ENCODE measurements at regions not wholly inside any gene's neighbourhood (a gene's known extent, or its start where the extent isn't known, plus 50 kb on each side); places are given as distances from the start of the nearest gene placed in this dataset.

DNA sequence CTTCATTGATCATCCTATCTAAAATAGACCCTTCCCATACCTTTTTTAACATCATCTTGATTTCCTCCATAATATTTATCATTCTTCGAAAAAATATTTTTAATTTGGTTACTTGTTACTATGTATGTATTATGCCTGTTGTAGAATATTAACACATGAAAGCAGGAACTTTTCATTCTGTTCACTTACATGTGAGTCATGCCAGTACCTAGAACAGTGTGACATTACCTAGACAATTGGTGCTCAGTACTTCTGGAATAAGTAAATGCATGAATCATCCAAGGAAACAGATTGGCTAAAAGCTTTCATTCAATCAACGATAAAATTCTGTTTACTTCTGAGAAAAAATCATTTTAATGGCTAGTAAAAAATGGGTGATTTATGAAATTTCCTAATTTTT, 76.4 kb downstream of the CXXC4 start:
- Mint-ChIP-seq H3K4me3 (no peak overlapping the region), H3K27ac (no peak overlapping the region), H3K4me1 (ENCODE audit: low read depth in 2 of 2) (no peaks in the 10 kb centered on the region), H3K9me3 (peaks cover 0 to 3% of the 10 kb centered on the region in 2 donors), H3K27me3 (no peaks in the 10 kb centered on the region), H3K36me3 (ENCODE audit: insufficient read depth) (no peaks in the 10 kb centered on the region)
- ATAC-seq (replicated peaks) (no peak), DNase-seq (no peak)

DNA sequence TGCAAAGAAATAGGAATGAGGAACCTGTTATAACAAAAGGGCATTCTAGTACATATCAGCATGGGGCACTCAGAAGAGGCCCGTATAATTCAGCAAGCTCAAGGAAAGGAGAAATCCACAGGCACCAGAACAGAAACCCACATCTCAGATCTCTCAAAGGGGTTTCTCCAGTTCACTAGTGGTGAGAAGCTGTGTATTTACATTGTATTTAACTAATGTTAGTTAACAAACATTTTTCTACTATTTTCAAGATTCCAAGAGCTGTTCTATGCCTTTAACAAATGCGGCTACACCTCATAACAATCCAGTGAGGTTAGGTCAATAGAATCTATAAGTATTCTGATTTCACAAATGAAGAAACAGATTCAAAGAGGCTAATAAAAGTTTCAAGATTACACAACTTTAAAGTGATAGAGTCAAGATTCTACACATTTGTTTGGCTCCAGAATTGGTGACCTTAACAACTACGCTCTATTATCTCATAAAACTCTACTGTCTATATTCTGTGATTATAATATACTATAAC, 77.3 kb downstream of the CXXC4 start:
- no peak for ATAC-seq (replicated peaks)
- peaks cover 0 to 3% of the 10 kb centered on the region in 2 donors for H3K9me3 Mint-ChIP-seq

DNA sequence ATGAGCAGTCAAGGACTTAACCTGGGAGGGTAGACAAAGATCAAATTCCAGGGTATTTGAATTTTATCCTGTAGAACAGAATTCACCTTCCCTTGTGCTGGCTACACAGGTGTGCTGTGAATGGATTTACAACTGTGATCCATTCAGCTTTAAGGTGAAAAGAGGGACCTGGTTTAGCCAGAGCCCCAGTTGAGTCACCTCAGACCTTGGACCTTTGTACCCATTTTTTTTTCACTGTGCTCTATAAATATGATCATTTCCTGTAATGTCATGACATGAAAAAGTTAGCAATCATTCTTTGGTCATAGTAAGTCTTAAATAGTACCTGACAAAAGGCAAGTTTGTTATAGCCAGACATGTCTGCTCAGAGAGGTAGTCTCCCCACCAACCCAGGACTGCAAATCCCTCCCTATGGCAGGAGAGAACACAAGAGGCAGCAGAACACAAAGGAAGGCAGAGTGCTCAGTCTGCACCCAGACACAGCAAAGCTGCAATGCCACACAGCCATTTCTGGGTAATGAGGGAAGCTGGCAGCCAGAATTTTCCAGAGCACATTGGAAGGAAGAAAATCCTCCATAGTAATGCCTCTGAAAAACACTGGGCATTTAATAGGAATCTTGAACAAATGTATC, 77.9 kb downstream of the CXXC4 start:
- ATAC-seq (replicated peaks), result no peak
- H3K9me3 Mint-ChIP-seq, result peaks cover 0 to 3% of the 10 kb centered on the region in 2 donors
- DNase-seq, result no peak

More for the DNA sequence above, 77.3 kb downstream of the CXXC4 start:
- no peaks in the 10 kb centered on the region for H3K4me1 Mint-ChIP-seq (ENCODE audit: low read depth in 2 of 2)
- H3K4me3 Mint-ChIP-seq, result no peak overlapping the region
- DNase-seq, result no peak
- H3K36me3 Mint-ChIP-seq (ENCODE audit: insufficient read depth), result no peaks in the 10 kb centered on the region
- no peaks in the 10 kb centered on the region for H3K27me3 Mint-ChIP-seq
- H3K27ac Mint-ChIP-seq, result no peak overlapping the region

DNA sequence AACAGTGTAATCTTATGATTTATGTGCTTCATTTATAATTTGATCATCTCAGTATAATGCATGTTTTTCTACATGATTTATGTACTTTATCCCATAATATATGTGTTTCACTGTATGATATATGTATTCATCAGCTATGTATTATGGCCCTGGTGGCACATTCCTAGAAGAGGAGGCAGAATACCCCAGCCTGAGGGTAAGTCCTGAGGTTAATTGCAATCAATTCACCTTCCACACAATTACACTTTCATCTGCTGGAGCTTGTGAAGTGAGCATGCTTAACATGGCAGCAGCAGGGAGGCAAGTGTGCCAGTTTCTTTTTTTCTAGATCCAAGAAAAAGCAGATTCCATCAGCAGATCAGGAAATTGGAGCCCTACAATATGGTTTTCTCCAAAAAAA, 81.2 kb downstream of the CXXC4 start:
- H3K4me3 Mint-ChIP-seq, result no peak overlapping the region
- ATAC-seq (replicated peaks), result no peak

More for the DNA sequence above, 77.9 kb downstream of the CXXC4 start:
- H3K27me3 Mint-ChIP-seq, result no peaks in the 10 kb centered on the region
- no peak overlapping the region for H3K4me3 Mint-ChIP-seq
- H3K36me3 Mint-ChIP-seq (ENCODE audit: insufficient read depth), result no peaks in the 10 kb centered on the region
- H3K4me1 Mint-ChIP-seq (ENCODE audit: low read depth in 2 of 2), result no peaks in the 10 kb centered on the region
- H3K27ac Mint-ChIP-seq, result no peak overlapping the region

GRCh38 chr4:104412344-104412743, 82.3 kb downstream of the CXXC4 start:
- Mint-ChIP-seq H3K4me3 (no peak overlapping the region), H3K9me3 (peaks cover 0 to 2% of the 10 kb centered on the region in 2 donors), H3K4me1 (ENCODE audit: low read depth in 2 of 2) (no peaks in the 10 kb centered on the region), H3K36me3 (ENCODE audit: insufficient read depth) (no peaks in the 10 kb centered on the region), H3K27ac (no peak overlapping the region), H3K27me3 (no peaks in the 10 kb centered on the region)
- no peak for ATAC-seq (replicated peaks)
- DNase-seq, result no peak

More for the DNA sequence above, 81.2 kb downstream of the CXXC4 start:
- no peak for DNase-seq
- peaks cover 0 to 3% of the 10 kb centered on the region in 2 donors for H3K9me3 Mint-ChIP-seq
- H3K27ac Mint-ChIP-seq, result no peak overlapping the region
- H3K27me3 Mint-ChIP-seq, result no peaks in the 10 kb centered on the region
- no peaks in the 10 kb centered on the region for H3K36me3 Mint-ChIP-seq (ENCODE audit: insufficient read depth)
- H3K4me1 Mint-ChIP-seq (ENCODE audit: low read depth in 2 of 2), result no peaks in the 10 kb centered on the region

DNA sequence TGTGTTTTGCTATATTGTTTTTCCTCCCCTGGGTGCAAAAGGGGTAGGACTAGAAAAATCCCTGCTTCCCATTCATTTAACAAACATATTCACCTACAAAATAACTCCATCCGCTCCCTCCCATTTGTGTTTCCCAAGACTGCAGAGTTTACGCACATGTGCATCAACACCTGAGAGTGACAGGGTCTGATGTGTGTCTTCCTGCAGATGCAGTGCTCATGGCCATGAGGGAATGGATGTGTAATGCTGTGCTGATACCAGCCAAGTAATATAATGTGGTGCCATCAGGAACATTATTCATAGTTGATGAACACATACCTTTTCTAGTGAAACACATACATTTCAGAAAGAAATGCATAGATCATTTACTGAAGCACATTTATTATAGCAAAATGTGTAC, 83.2 kb downstream of the CXXC4 start:
- no peaks in the 10 kb centered on the region for H3K4me1 Mint-ChIP-seq (ENCODE audit: low read depth in 2 of 2)
- H3K4me3 Mint-ChIP-seq, result no peak overlapping the region
- H3K36me3 Mint-ChIP-seq (ENCODE audit: insufficient read depth), result no peaks in the 10 kb centered on the region
- peaks cover 0 to 4% of the 10 kb centered on the region in 2 donors for H3K9me3 Mint-ChIP-seq
- no peak overlapping the region for H3K27ac Mint-ChIP-seq
- no peaks in the 10 kb centered on the region for H3K27me3 Mint-ChIP-seq
- no peak for DNase-seq
- ATAC-seq (replicated peaks), result no peak

- peaks cover 0 to 2% of the 10 kb centered on the region in 2 donors for H3K9me3 Mint-ChIP-seq
- H3K27me3 Mint-ChIP-seq, result no peaks in the 10 kb centered on the region
- no peak overlapping the region for H3K27ac Mint-ChIP-seq
- no peaks in the 10 kb centered on the region for H3K4me1 Mint-ChIP-seq (ENCODE audit: low read depth in 2 of 2)
- no peaks in the 10 kb centered on the region for H3K36me3 Mint-ChIP-seq (ENCODE audit: insufficient read depth)
- ATAC-seq (replicated peaks) (no peak), DNase-seq (no peak)
- no peak overlapping the region for H3K4me3 Mint-ChIP-seq
Observed at GRCh38 chr4:104408878-104409277, 85.8 kb downstream of the CXXC4 start.

DNA sequence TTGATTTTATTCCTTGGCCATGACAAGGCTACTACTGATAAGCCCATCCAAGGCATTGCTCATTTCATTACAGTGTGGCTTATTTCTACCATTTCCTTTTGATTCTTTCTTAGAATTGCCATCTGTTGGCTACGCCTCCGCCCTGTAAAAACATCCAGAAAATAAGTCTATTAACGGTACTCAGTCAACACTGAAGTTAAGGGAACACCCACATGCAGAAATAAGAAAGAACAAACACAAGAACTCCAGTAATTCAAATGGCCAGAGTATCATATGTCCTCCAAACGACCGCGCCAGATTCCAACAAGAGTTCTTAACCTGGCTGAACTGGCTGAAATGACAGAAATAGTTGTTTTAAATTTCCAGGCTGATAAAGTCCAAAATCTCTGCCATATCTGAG, 90.3 kb downstream of the CXXC4 start:
- Mint-ChIP-seq H3K36me3 (ENCODE audit: insufficient read depth) (no peaks in the 10 kb centered on the region), H3K4me3 (no peak overlapping the region), H3K27ac (no peak overlapping the region), H3K27me3 (no peaks in the 10 kb centered on the region), H3K4me1 (ENCODE audit: low read depth in 2 of 2) (no peaks in the 10 kb centered on the region), H3K9me3 (peaks cover 0 to 2% of the 10 kb centered on the region in 2 donors)
- ATAC-seq (replicated peaks) (no peak), DNase-seq (no peak)

DNA sequence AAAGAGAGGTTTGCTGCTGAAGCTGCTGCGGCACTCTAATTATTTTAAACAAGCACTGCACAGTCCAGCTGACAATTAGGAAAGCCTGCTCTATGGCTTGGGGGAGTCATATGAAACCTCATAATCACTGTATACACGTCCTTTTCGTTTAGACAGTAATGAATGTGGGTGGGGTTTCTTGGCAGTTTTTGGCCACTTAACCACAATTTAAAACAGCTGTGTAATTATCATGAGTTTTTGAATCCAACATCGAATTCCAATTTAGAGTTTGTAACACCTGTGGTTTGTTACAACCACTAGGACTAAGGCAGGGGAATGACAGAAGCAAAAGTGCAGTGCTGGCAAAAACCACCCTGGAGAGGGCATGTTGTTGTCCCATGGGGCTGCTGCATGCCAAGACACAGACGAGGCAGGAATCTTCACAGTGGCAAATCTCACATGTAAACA, 99.5 kb downstream of the CXXC4 start:
- no peaks in the 10 kb centered on the region for H3K36me3 Mint-ChIP-seq (ENCODE audit: insufficient read depth)
- H3K27me3 Mint-ChIP-seq, result no peaks in the 10 kb centered on the region
- DNase-seq, result no peak
- no peaks in the 10 kb centered on the region for H3K4me1 Mint-ChIP-seq (ENCODE audit: low read depth in 2 of 2)
- no peak overlapping the region for H3K4me3 Mint-ChIP-seq
- no peak for ATAC-seq (replicated peaks)
- peaks cover 0 to 4% of the 10 kb centered on the region in 2 donors for H3K9me3 Mint-ChIP-seq
- H3K27ac Mint-ChIP-seq, result no peak overlapping the region

GRCh38 chr4:104394406-104395167, 100.1 kb downstream of the CXXC4 start:
- Mint-ChIP-seq H3K27ac (no peak overlapping the region), H3K4me1 (ENCODE audit: low read depth in 2 of 2) (no peaks in the 10 kb centered on the region), H3K9me3 (peaks cover 0 to 4% of the 10 kb centered on the region in 2 donors), H3K36me3 (ENCODE audit: insufficient read depth) (no peaks in the 10 kb centered on the region), H3K4me3 (no peak overlapping the region), H3K27me3 (no peaks in the 10 kb centered on the region)
- ATAC-seq (replicated peaks) (no peak), DNase-seq (no peak)

- H3K36me3 Mint-ChIP-seq (ENCODE audit: insufficient read depth), result no peaks in the 10 kb centered on the region
- H3K27ac Mint-ChIP-seq, result no peak overlapping the region
- H3K4me1 Mint-ChIP-seq (ENCODE audit: low read depth in 2 of 2), result no peaks in the 10 kb centered on the region
- H3K9me3 Mint-ChIP-seq, result no peaks in the 10 kb centered on the region
- no peak for ATAC-seq (replicated peaks)
- no peak overlapping the region for H3K4me3 Mint-ChIP-seq
- no peak for DNase-seq
- no peaks in the 10 kb centered on the region for H3K27me3 Mint-ChIP-seq
Observed at GRCh38 chr4:104393655-104394324, 100.9 kb downstream of the CXXC4 start.

DNA sequence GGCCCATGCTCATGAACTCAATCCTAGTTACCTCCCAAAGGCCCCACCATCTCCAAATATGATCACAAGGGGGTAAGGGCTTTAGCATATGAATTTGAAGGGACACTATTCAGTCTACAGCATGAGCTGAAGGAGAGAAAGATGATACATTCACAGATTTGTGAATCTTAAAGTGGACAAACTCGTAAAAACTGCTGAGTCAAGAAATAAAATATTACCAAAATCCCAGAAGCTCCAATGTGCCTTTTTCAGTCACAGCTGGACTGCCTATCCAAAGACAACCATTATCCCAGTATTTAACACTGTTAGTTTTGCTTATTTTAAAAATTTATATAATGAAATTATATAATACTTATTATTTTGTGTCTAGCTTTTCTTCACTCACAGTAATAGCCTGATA, 109.0 kb downstream of the CXXC4 start:
- no peak overlapping the region for H3K4me3 Mint-ChIP-seq
- no peak overlapping the region for H3K27ac Mint-ChIP-seq
- ATAC-seq (replicated peaks), result no peak
- H3K9me3 Mint-ChIP-seq, result no peaks in the 10 kb centered on the region
- no peak for DNase-seq
- H3K4me1 Mint-ChIP-seq (ENCODE audit: low read depth in 2 of 2), result no peaks in the 10 kb centered on the region
- no peaks in the 10 kb centered on the region for H3K36me3 Mint-ChIP-seq (ENCODE audit: insufficient read depth)
- H3K27me3 Mint-ChIP-seq, result no peaks in the 10 kb centered on the region

DNA sequence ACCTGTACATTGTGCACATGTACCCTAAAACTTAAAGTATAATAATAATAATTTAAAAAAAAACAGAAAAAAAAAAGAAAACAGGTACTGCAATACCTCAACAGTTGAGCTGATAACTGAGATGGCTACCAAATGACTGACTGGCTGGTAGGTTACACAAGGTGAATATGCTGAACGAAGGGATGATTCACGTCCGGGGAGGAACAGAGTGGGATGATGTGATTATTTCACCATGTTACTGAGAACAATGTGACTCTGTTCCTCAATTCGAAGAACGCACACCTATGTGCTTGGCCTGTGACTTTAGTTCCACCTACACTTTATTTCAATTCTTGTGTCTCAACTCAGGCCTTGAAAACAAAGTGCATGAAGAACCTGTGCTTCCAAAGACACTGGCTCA, 111.7 kb downstream of the CXXC4 start:
- DNase-seq (no peak), ATAC-seq (replicated peaks) (no peak)
- H3K9me3 Mint-ChIP-seq, result no peaks in the 10 kb centered on the region
- no peak overlapping the region for H3K4me3 Mint-ChIP-seq
- H3K4me1 Mint-ChIP-seq (ENCODE audit: low read depth in 2 of 2), result no peaks in the 10 kb centered on the region
- H3K27ac Mint-ChIP-seq, result no peak overlapping the region
- H3K27me3 Mint-ChIP-seq, result no peaks in the 10 kb centered on the region
- H3K36me3 Mint-ChIP-seq (ENCODE audit: insufficient read depth), result no peaks in the 10 kb centered on the region
